ENCODE measurements at regions not wholly inside any gene's neighbourhood (a gene's known extent, or its start where the extent isn't known, plus 50 kb on each side); places are given as distances from the start of the nearest gene placed in this dataset.

DNA sequence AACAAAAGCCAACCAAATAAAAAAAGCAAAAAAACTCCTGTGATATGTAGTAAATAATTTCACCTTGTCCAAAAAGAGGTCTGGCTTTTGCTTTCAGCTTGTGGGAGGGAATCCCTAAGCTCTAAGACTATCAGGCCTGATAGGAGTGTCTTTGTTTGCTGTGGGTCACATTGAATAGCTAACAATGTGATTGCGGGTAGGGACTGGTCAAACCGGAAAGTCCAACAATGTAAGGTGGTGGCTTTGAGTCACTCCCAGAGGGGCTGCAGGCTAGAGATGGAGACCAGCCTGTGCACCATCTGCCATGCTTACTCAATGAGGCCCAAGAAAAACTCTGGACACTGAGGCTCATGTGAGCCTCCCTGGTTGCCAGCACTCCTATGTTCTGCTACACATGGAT, 192.9 kb downstream of the TFCP2L1 start:
- 85 to 100% methylated on average over 2 of the region's 2 CpGs for WGBS, 2 experiments (ENCODE audit: insufficient coverage in 2 of 2)

DNA sequence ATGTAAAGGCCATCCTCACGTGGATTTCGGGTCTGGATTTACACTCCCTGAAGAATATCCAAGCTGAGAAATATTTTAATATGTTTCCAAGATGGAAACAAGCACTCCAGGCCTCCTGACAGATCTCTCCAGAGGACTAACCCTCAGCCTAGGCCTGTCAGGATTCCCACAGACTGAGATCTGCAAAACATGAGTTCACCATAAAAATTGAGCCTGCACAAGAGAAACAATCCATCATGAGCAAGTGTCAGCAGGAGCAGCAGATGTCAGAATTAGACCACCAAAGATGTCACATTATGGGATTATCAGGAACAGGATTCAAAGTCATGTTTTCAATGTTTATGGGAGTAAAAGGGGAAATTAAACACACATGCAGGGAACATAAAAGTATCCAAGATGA, 191.3 kb downstream of the TFCP2L1 start:
- H3K4me3 ChIP-seq (ENCODE audit: extremely low read depth, insufficient read depth, low read length, poor library complexity, severe bottlenecking) = no peak overlapping the region
- no peaks in the 10 kb centered on the region for H3K4me1 ChIP-seq (ENCODE audit: control insufficient read depth, insufficient read depth, low read length, poor library complexity, severe bottlenecking)
- peaks cover 4% of the 10 kb centered on the region for H3K9me3 ChIP-seq (ENCODE audit: control insufficient read depth, low read length)
- no peak overlapping the region for H3K27ac ChIP-seq (ENCODE audit: low read depth, low read length, severe bottlenecking)
- no peaks in the 10 kb centered on the region for H3K36me3 ChIP-seq (ENCODE audit: control insufficient read depth, insufficient read depth, low read length)
- no CpG with 5 or more reads among the region's 2 CpGs for WGBS, 2 experiments (ENCODE audit: insufficient coverage in 2 of 2)

More for the DNA sequence above, 192.9 kb downstream of the TFCP2L1 start:
- Histone ChIP-seq H3K36me3 (ENCODE audit: control insufficient read depth, insufficient read depth, low read length) (no peaks in the 10 kb centered on the region), H3K27ac (ENCODE audit: low read depth, low read length, severe bottlenecking) (no peak overlapping the region), H3K4me1 (ENCODE audit: control insufficient read depth, insufficient read depth, low read length, poor library complexity, severe bottlenecking) (no peaks in the 10 kb centered on the region), H3K9me3 (ENCODE audit: control insufficient read depth, low read length) (peaks cover 4% of the 10 kb centered on the region), H3K4me3 (ENCODE audit: extremely low read depth, insufficient read depth, low read length, poor library complexity, severe bottlenecking) (no peak overlapping the region)

DNA sequence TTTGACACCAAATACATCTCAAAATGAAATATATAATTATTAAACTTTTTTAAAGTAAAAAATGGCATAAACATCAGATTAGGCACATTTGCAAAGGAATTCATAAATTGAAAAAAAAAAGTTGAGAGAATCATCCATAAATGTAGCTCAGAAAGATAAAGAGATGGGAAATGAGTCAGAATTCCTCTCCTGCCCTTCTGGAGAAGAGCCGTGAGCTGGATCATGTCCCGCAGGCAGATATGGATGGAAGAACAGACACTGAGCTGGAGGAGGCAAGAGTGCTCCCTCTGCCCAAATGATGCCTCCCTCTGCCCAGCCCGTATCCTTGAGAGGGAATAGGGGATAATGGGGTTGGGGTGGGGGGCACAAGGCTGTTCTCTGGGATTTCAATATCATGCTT, 190.9 kb downstream of the TFCP2L1 start:
- 100% methylated on average over 2 of the region's 3 CpGs; no CpG with 5 or more reads in 1 of the 2 experiments for WGBS, 2 experiments (ENCODE audit: insufficient coverage in 2 of 2)
- peaks cover 4% of the 10 kb centered on the region for H3K9me3 ChIP-seq (ENCODE audit: control insufficient read depth, low read length)
- no peak overlapping the region for H3K4me3 ChIP-seq (ENCODE audit: extremely low read depth, insufficient read depth, low read length, poor library complexity, severe bottlenecking)
- no peaks in the 10 kb centered on the region for H3K4me1 ChIP-seq (ENCODE audit: control insufficient read depth, insufficient read depth, low read length, poor library complexity, severe bottlenecking)
- H3K36me3 ChIP-seq (ENCODE audit: control insufficient read depth, insufficient read depth, low read length) = no peaks in the 10 kb centered on the region
- H3K27ac ChIP-seq (ENCODE audit: low read depth, low read length, severe bottlenecking) = no peak overlapping the region

DNA sequence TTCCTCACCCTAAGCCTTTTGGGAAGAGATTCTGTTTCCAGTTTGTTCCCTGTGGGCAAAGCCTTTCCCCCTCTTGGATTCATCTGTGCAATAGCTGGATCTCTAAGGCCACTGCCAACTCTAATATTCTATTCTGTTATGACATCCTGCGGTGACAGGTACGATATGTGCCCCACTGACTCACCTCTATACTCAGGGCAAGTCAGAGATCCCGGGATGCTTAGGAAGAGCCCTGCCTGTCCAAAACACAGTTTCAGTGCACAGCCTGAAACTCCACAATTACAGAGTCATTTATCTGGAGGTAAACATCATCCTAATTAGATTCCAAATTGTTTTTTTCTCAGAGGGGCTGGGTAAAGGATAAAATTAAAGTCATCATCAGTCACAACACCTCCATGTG, 190.2 kb downstream of the TFCP2L1 start:
- peaks cover 4% of the 10 kb centered on the region for H3K9me3 ChIP-seq (ENCODE audit: control insufficient read depth, low read length)
- WGBS, 2 experiments (ENCODE audit: insufficient coverage in 2 of 2) = 90 to 96% methylated on average over 2 to 3 of the region's 3 CpGs
- H3K4me3 ChIP-seq (ENCODE audit: extremely low read depth, insufficient read depth, low read length, poor library complexity, severe bottlenecking) = no peak overlapping the region
- no peak overlapping the region for H3K27ac ChIP-seq (ENCODE audit: low read depth, low read length, severe bottlenecking)
- H3K4me1 ChIP-seq (ENCODE audit: control insufficient read depth, insufficient read depth, low read length, poor library complexity, severe bottlenecking) = no peaks in the 10 kb centered on the region
- H3K36me3 ChIP-seq (ENCODE audit: control insufficient read depth, insufficient read depth, low read length) = no peaks in the 10 kb centered on the region

DNA sequence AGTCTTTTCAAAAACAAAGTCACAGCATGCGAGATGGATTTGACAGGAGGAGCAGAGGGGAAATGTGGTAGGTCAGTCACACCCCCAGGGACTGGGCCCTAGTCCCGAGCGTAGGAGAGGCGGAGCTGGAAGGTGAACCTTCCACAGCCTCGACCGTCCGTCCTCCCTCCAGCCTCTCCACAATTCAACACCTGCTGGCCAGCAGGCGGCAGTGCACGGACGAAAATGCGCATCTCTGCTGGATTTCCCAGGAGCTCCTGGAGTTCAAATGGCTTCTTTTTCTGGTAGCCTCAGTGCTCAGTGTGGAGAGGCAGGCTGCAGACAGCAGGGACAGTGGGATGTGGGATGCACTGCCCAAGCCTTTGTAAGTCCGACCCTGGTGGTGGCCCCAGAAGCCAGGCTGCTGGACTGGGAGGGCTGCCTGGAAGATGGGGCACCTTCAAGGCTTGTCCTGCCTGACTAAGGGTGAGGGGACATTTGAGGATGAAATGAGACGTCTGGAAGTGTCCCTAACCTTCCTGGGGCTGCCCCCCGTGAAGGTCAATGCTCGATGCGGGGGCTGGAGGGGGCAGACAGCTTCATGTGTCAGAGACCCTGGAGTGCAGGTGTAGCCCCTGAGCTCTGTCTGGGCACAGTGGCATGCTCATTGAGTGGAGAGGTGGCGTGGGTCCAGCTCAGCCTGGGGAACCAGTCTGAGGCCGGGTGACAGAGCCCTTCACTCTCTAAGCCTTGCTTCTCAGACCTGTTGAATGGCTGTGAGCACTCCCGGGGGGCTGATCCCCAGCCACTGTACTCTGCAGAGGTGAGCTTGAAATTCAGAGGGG, 189.5 kb downstream of the TFCP2L1 start:
- Histone ChIP-seq H3K4me3 (ENCODE audit: extremely low read depth, insufficient read depth, low read length, poor library complexity, severe bottlenecking) (no peak overlapping the region), H3K36me3 (ENCODE audit: control insufficient read depth, insufficient read depth, low read length) (no peaks in the 10 kb centered on the region), H3K9me3 (ENCODE audit: control insufficient read depth, low read length) (peaks cover 4% of the 10 kb centered on the region), H3K4me1 (ENCODE audit: control insufficient read depth, insufficient read depth, low read length, poor library complexity, severe bottlenecking) (no peaks in the 10 kb centered on the region), H3K27ac (ENCODE audit: low read depth, low read length, severe bottlenecking) (no peak overlapping the region)
- WGBS, 2 experiments (ENCODE audit: insufficient coverage in 2 of 2) = 32 to 35% methylated on average over 12 to 16 of the region's 19 CpGs

DNA sequence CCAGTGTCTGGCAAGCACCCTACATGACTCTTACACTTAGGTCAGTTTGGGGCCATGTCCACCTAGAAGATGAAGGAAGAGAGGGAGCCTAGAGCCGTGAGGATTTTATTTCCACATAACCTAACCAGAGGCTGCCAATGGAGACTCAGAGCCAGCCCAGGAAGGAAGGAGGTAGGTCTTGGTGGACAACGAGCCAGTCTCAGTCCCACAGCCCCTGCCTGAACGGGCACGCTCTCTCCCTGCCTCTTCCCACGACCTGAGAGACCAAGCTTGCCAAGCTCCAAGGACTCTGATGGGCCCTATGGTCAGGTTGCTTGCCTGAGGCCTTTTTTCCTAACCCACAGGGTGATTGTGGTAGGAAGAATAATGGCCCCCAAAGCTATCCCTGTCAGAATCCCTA, 188.4 kb downstream of the TFCP2L1 start:
- Histone ChIP-seq H3K4me3 (ENCODE audit: extremely low read depth, insufficient read depth, low read length, poor library complexity, severe bottlenecking) (no peak overlapping the region), H3K27ac (ENCODE audit: low read depth, low read length, severe bottlenecking) (no peak overlapping the region), H3K9me3 (ENCODE audit: control insufficient read depth, low read length) (peaks cover 4% of the 10 kb centered on the region), H3K4me1 (ENCODE audit: control insufficient read depth, insufficient read depth, low read length, poor library complexity, severe bottlenecking) (no peaks in the 10 kb centered on the region), H3K36me3 (ENCODE audit: control insufficient read depth, insufficient read depth, low read length) (no peaks in the 10 kb centered on the region)
- 93 to 100% methylated on average over 3 to 4 of the region's 5 CpGs for WGBS, 2 experiments (ENCODE audit: insufficient coverage in 2 of 2)

DNA sequence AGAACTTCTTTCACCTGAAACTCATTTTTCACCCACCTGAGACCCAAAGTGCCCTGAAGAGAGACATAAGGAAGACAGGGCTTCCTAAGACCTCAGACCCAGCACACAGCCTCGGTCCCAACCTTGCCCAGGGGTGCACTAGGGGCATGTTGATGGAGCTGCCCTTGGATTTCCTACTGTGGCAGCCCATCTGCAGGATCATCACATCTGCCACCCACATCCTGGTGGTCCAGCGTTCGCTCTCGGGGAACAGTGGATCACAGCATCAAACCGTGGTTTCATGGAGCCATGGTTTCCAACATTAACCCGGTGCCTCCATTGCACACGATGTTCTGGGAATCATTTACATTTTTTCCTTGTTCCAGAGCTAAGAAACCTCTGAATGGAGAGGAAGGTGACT, 186.4 kb downstream of the TFCP2L1 start:
- Histone ChIP-seq H3K4me1 (ENCODE audit: control insufficient read depth, insufficient read depth, low read length, poor library complexity, severe bottlenecking) (no peaks in the 10 kb centered on the region), H3K27ac (ENCODE audit: low read depth, low read length, severe bottlenecking) (no peak overlapping the region), H3K4me3 (ENCODE audit: extremely low read depth, insufficient read depth, low read length, poor library complexity, severe bottlenecking) (no peak overlapping the region), H3K9me3 (ENCODE audit: control insufficient read depth, low read length) (no peaks in the 10 kb centered on the region), H3K36me3 (ENCODE audit: control insufficient read depth, insufficient read depth, low read length) (no peaks in the 10 kb centered on the region)
- WGBS, 2 experiments (ENCODE audit: insufficient coverage in 2 of 2) = 93 to 97% methylated on average over 4 to 7 of the region's 7 CpGs

DNA sequence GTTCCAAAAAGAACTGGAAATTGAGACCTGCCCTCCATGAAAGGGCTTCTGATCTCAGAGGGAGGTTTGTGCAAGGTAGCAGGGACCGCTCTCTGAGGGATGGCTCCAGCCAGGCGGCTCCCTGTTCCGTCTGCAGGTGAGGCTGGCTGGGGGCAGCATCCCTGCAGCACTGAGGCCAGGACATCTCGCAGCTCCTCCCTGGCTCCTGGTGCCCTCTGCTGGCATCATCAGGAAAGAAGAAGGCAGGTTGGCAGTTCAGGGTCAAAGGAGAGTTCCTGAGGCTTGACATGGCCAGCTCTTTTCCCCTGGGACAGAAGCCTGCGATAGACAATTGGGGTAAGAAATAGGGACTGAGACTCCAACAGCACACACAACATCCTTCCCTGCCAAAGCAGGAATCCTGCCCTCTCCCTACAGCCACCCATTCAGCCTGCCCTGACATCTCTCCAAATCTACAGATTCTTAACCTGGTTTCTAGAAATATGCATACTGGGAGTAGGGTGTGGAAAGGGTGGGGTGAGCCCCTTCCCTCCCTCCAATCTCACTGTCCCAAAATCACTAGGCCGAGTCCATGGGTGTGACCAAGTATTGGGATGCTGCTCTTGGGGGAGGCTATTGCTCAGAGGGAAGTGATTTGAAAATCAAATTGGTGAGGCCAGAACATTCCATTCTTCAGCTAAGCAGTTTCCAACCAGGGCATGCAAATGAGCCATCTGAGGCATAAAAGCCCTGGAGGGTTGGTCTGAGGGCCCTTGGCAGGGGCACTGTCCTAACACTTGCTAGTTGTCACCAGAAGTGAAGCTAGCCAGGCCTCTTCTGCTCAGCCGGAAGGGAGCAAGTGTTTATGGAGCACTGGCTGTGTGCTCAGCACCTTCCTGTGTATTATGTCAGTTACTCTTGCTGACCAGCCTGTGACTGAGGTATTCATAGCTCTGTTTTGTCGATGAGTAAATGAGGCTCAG, 185.4 kb downstream of the TFCP2L1 start:
- Histone ChIP-seq H3K27ac (ENCODE audit: low read depth, low read length, severe bottlenecking) (no peak overlapping the region), H3K4me3 (ENCODE audit: extremely low read depth, insufficient read depth, low read length, poor library complexity, severe bottlenecking) (no peak overlapping the region), H3K4me1 (ENCODE audit: control insufficient read depth, insufficient read depth, low read length, poor library complexity, severe bottlenecking) (no peaks in the 10 kb centered on the region), H3K9me3 (ENCODE audit: control insufficient read depth, low read length) (no peaks in the 10 kb centered on the region), H3K36me3 (ENCODE audit: control insufficient read depth, insufficient read depth, low read length) (no peaks in the 10 kb centered on the region)
- WGBS, 2 experiments (ENCODE audit: insufficient coverage in 2 of 2) = 68 to 76% methylated on average over 7 of the region's 8 CpGs

DNA sequence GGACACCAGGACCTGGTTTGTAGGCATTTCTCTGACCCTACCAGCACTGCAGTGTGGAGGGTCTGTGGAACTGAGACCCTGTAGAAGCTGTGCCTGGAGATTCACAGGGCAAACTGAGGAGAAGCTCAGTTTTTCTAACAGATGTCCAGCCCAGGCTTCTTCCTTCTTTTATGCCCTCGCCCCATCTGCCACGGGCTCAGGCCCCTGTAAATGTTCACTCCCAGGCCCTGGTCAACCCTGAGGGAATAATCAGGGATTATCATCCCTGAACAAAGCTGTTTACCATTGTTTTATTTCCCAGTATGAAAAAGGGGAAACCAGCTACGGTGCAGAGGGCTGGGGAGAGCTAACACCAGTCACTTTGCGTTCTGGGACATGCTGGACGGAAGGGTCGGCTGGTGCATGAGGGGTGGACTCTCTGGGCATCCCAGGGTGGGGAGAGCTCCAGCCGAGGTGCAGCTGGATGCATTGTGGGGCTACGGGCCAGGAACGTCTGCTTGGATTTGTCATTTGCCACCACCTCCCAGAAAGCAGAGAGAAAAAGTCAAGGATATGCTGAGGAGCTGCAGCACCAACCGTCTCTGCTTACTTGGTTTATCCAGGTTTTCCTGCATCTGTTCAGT, 183.8 kb downstream of the TFCP2L1 start:
- Histone ChIP-seq H3K27ac (ENCODE audit: low read depth, low read length, severe bottlenecking) (no peak overlapping the region), H3K36me3 (ENCODE audit: control insufficient read depth, insufficient read depth, low read length) (no peaks in the 10 kb centered on the region), H3K4me1 (ENCODE audit: control insufficient read depth, insufficient read depth, low read length, poor library complexity, severe bottlenecking) (no peaks in the 10 kb centered on the region), H3K9me3 (ENCODE audit: control insufficient read depth, low read length) (no peaks in the 10 kb centered on the region), H3K4me3 (ENCODE audit: extremely low read depth, insufficient read depth, low read length, poor library complexity, severe bottlenecking) (no peak overlapping the region)
- WGBS, 2 experiments (ENCODE audit: insufficient coverage in 2 of 2) = 89 to 94% methylated on average over 10 of the region's 10 CpGs

DNA sequence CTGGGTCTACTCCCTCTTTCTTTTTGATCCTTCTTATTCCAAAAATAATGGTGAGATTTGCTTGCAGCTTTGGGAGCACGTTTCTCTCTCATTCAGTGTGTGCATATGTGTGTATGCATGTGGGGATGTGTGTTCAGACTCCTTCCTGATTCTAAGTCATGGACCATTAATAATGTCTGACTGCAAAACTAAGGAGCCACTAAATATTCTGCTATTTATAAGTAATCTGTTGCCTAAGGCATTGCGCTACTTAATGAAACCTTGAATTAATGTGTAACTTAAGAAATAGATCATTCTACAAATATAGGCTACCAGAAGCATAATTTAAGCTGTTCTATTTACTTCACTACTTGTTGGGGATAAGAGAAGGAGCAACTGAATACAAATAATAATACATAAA, 182.1 kb downstream of the TFCP2L1 start:
- no peak overlapping the region for H3K27ac ChIP-seq (ENCODE audit: low read depth, low read length, severe bottlenecking)
- no CpG with 5 or more reads among the region's 2 CpGs for WGBS, 2 experiments (ENCODE audit: insufficient coverage in 2 of 2)
- H3K9me3 ChIP-seq (ENCODE audit: control insufficient read depth, low read length) = no peaks in the 10 kb centered on the region
- no peak overlapping the region for H3K4me3 ChIP-seq (ENCODE audit: extremely low read depth, insufficient read depth, low read length, poor library complexity, severe bottlenecking)
- H3K4me1 ChIP-seq (ENCODE audit: control insufficient read depth, insufficient read depth, low read length, poor library complexity, severe bottlenecking) = no peaks in the 10 kb centered on the region
- H3K36me3 ChIP-seq (ENCODE audit: control insufficient read depth, insufficient read depth, low read length) = no peaks in the 10 kb centered on the region
